B cell (primary cell): ENCODE measurements at regions not wholly inside any gene's neighbourhood (a gene's known extent, or its start where the extent isn't known, plus 50 kb on each side); places are given as distances from the start of the nearest gene placed in this dataset.

Experiments used
- ATAC-seq: fragments of 200-7000 bp; cut with Tn5 transposase; one replicate; pipeline ENCODE4 v1.10.0; 2021; ENCODE audit warnings: low read depth, mild to moderate bottlenecking, moderate number of reproducible peaks, moderate library complexity
- CTCF ChIA-PET: fragments of 350-600 bp; sonication (Branson Sonifier 250); formaldehyde crosslinking; loops from one replicate; lab custom pipeline; 2021; ENCODE audit warnings: antibody characterized with exemption, inconsistent platforms; lab: Charles Lee
- POLR2A ChIA-PET: fragments of 350-600 bp; sonication (Branson Sonifier 250); formaldehyde crosslinking; loops from one replicate; lab custom pipeline; 2021; ENCODE audit warnings: antibody characterized with exemption; lab: Charles Lee
- DNase-seq: peaks from one replicate; pipeline ENCODE4 v3.0.0; 2013
- H2AFZ ChIP-seq: 2 replicates; pipeline ENCODE4 v1.6.1; 2012; ENCODE audit warnings: mild to moderate bottlenecking, low read depth, low read length; ENCODE audit not compliant: insufficient read depth, poor library complexity, severe bottlenecking
- H3K27ac ChIP-seq, 2 donors: 1 replicate in 1 of 2; 2 replicates in 1 of 2; pipeline ENCODE4 v1.5.1; 2012 to 2013; ENCODE audit warnings: low read length in 2 of 2, mild to moderate bottlenecking in 2 of 2, moderate library complexity in 1 of 2
- H3K27me3 ChIP-seq, 4 experiments: fragments of 200-600 bp in 1 of 4; sonication (generic) in 1 of 4; replicated peaks in 1 of 4; 1 replicate in 2 of 4; 2 replicates in 2 of 4; pipeline versions ENCODE4 v1.6.1 to v1.7.0; 2013 to 2016; ENCODE audit warnings: low read length in 3 of 4, mild to moderate bottlenecking in 2 of 4, mixed read lengths in 1 of 4, moderate library complexity in 1 of 4; ENCODE audit not compliant: insufficient read depth in 4 of 4, control insufficient read depth in 3 of 4; ENCODE audit errors: control extremely low read depth in 1 of 4
- H3K36me3 ChIP-seq, 2 experiments: replicated peaks in 1 of 2; 1 replicate in 1 of 2; 2 replicates in 1 of 2; pipeline versions ENCODE4 v1.6.1 to v1.7.1; 2013; ENCODE audit warnings: low read length in 1 of 2; ENCODE audit not compliant: insufficient read depth in 2 of 2, control insufficient read depth in 1 of 2; ENCODE audit errors: control extremely low read depth in 1 of 2, extremely low read depth in 1 of 2
- H3K4me1 ChIP-seq, 2 donors: fragments of 200-600 bp in 1 of 2; sonication (generic) in 1 of 2; 1 replicate in 1 of 2; 2 replicates in 1 of 2; pipeline versions ENCODE4 v1.5.1 to v1.6.1; 2013 to 2017; ENCODE audit warnings: low read length in 2 of 2; ENCODE audit not compliant: control insufficient read depth in 2 of 2, insufficient read depth in 2 of 2
- H3K4me2 ChIP-seq: replicated peaks from 2 replicates; pipeline ENCODE3; 2012; ENCODE audit warnings: mild to moderate bottlenecking, low read depth, low read length; ENCODE audit not compliant: poor library complexity, severe bottlenecking
- H3K4me3 ChIP-seq, 5 experiments: fragments of 200-600 bp in 1 of 5; sonication (generic) in 1 of 5; 1 replicate in 3 of 5; 2 replicates in 2 of 5; pipeline versions ENCODE4 v1.5.1 to v1.7.0; 2011 to 2016; ENCODE audit warnings: low read length in 4 of 5, mild to moderate bottlenecking in 4 of 5, low read depth in 2 of 5, control low read depth in 1 of 5, moderate library complexity in 1 of 5; ENCODE audit not compliant: insufficient read depth in 1 of 5; ENCODE audit errors: control extremely low read depth in 1 of 5, extremely low read depth in 1 of 5
- H3K79me2 ChIP-seq: fragments of 200-600 bp; sonication (generic); one replicate; pipeline ENCODE4 v1.6.0; 2016; ENCODE audit warnings: low read length; ENCODE audit not compliant: control insufficient read depth, insufficient read depth
- H3K9ac ChIP-seq: fragments of 200-600 bp; sonication (generic); 2 replicates; pipeline ENCODE4 v1.6.1; 2017; ENCODE audit warnings: mild to moderate bottlenecking, low read length, moderate library complexity
- H3K9me3 ChIP-seq, 3 donors: one replicate each; pipeline versions ENCODE4 v1.6.1 to v1.7.1; 2013; ENCODE audit warnings: low read length in 2 of 3; ENCODE audit not compliant: control insufficient read depth in 2 of 3, insufficient read depth in 1 of 3; ENCODE audit errors: control extremely low read depth in 1 of 3
- H4K20me1 ChIP-seq: 2 replicates; pipeline ENCODE4 v1.6.0; 2012; ENCODE audit warnings: mild to moderate bottlenecking, low read length; ENCODE audit not compliant: insufficient read depth, control insufficient read depth, poor library complexity, severe bottlenecking
- H3K27ac Mint-ChIP-seq: one replicate; pipeline ENCODE4 v1.8.0; 2021; ENCODE audit warnings: mixed read lengths
- H3K27me3 Mint-ChIP-seq: one replicate; pipeline ENCODE4 v1.8.0; 2021; ENCODE audit warnings: mixed read lengths
- H3K4me1 Mint-ChIP-seq: one replicate; pipeline ENCODE4 v1.8.0; 2021; ENCODE audit warnings: mixed read lengths
- H3K4me3 Mint-ChIP-seq: one replicate; pipeline ENCODE4 v1.8.0; 2021; ENCODE audit warnings: mixed read lengths
- H3K9me3 Mint-ChIP-seq: one replicate; pipeline ENCODE4 v1.8.0; 2022; ENCODE audit warnings: mixed read lengths; ENCODE audit not compliant: insufficient read depth
- CTCF ChIP-seq: fragments of 200-600 bp; IDR thresholded peaks from one replicate; pipeline ENCODE4 v1.8.0; 2022; ENCODE audit warnings: antibody characterized with exemption, mild to moderate bottlenecking
- EZH2 ChIP-seq: IDR thresholded peaks from 2 replicates; pipeline ENCODE4 v1.6.1; 2012; ENCODE audit warnings: borderline replicate concordance, low read depth, mild to moderate bottlenecking, moderate library complexity, low read length; ENCODE audit not compliant: insufficient read depth, poor library complexity, severe bottlenecking
- WGBS: methylation state at CpG from one replicate; pipeline ENCODE4 v1.1.5; 2013; ENCODE audit warnings: missing lambda C conversion rate; ENCODE audit not compliant: insufficient coverage; 5-methylcytosine and 5-hydroxymethylcytosine counted together
- intact Hi-C: fragments of 100-400 bp; cut with micrococcal nuclease; formaldehyde crosslinking; loops from one replicate; pipeline ENCODE4 v1.10.0; 2022

DNA sequence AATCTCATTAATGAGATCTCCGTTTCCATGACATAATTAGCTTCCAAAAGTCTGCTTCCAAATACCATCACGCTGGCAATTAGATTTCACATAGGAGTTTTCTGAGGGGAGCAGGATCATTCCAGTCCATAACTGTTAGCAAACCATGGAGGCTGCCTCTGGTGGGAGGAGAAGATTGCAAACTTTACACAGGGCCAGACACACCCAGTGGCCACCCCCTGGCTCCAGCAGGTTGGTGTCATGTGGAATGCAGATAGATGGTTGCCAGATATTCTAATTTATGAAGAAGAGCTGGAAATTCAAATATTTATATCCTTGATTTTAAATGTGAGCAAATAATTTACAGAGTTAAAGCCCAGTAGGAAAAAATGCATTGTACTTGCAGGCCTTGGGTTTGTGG lies 164.2 kb downstream of the ICE1 start:
- H4K20me1 ChIP-seq, result no peaks in the 10 kb centered on the region
- ChIA-PET CTCF (no interaction called here), POLR2A (no interaction called here)
- Mint-ChIP-seq H3K27me3 (peaks cover 9% of the 10 kb centered on the region), H3K4me1 (no peaks in the 10 kb centered on the region), H3K27ac (no peak overlapping the region), H3K9me3 (no peaks in the 10 kb centered on the region), H3K4me3 (no peak overlapping the region)
- no peak overlapping the region for H3K27ac ChIP-seq
- no peaks in the 10 kb centered on the region for H3K4me1 ChIP-seq
- no peaks in the 10 kb centered on the region for H3K27me3 ChIP-seq
- H3K36me3 ChIP-seq, result no peaks in the 10 kb centered on the region
- TF ChIP-seq CTCF, result no peak
- TF ChIP-seq EZH2, result no peak
- H3K4me2 ChIP-seq, result no peak overlapping the region
- H3K9ac ChIP-seq, result no peak overlapping the region
- WGBS, result no CpG with 5 or more reads among the region's 2 CpGs
- H3K79me2 ChIP-seq, result no peaks in the 10 kb centered on the region
- DNase-seq (no peak), ATAC-seq (no peak)
- H3K4me3 ChIP-seq, result no peak overlapping the region
- intact Hi-C loops, result no loop called here
- H2AFZ ChIP-seq, result no peak overlapping the region
- H3K9me3 ChIP-seq, result peaks cover 0 to 8% (median 0%) of the 10 kb centered on the region in 3 donors

DNA sequence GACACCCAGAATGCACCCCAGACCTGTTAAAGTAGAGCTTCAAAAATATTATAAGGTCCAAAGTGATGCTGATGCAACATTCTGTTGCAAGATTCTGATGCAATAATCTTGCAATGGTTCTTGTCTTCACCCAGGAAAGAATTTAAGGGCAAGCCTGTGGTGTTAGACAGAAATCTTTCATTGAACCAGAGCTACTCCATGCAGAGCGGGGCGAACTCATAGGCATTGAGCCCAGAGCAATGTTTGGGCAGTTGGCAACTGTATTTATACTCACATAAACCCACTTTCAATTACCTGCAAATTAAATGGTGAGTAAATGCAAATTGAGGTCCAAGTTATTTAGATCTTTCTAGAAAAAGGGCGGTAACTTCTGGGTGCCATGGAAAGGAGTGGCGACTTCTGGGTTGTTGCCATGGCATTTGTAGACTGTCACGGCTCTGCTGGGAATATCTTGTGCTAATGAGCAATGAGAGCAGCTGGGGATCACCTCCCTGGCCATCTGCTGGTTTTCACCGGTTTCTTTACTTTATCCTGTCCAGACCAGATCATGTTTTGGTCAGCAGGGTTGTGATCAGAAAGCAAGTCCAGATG lies 163.4 kb downstream of the ICE1 start:
- intact Hi-C loops, result no loop called here
- ChIA-PET CTCF (interaction anchor here (0.6 kb wide), 1 partner anchor 531 kb away, joined by 3 read pairs; no protein-coding TSS in a partner anchor), POLR2A (no interaction called here)
- Histone ChIP-seq H3K36me3 (no peaks in the 10 kb centered on the region), H3K4me1 (no peaks in the 10 kb centered on the region), H2AFZ (no peak overlapping the region), H3K9ac (no peak overlapping the region), H4K20me1 (no peaks in the 10 kb centered on the region), H3K79me2 (no peaks in the 10 kb centered on the region), H3K4me3 (no peak overlapping the region), H3K4me2 (no peak overlapping the region), H3K27me3 (no peaks in the 10 kb centered on the region), H3K9me3 (peaks cover 0 to 6% (median 0%) of the 10 kb centered on the region in 3 donors), H3K27ac (no peak overlapping the region)
- no peak for ATAC-seq
- Mint-ChIP-seq H3K9me3 (no peaks in the 10 kb centered on the region), H3K27me3 (peaks cover 9% of the 10 kb centered on the region), H3K27ac (no peak overlapping the region), H3K4me1 (no peaks in the 10 kb centered on the region), H3K4me3 (no peak overlapping the region)
- no peak for DNase-seq
- 90% methylated on average over 3 of the region's 6 CpGs for WGBS
- TF ChIP-seq EZH2 (no peak), CTCF (no peak)
